ENCODE measurements at regions not wholly inside any gene's neighbourhood (a gene's known extent, or its start where the extent isn't known, plus 50 kb on each side); places are given as distances from the start of the nearest gene placed in this dataset.
A peak's percentile ranks its signal among the peaks of the same experiment; 100 is the strongest.

- H3K27me3 Mint-ChIP-seq (ENCODE audit: low read depth, unreplicated experiment), result no peaks in the 10 kb centered on the region
- Histone ChIP-seq H3K36me3 (ENCODE audit: insufficient read depth, low read length) (no peaks in the 10 kb centered on the region), H3K4me2 (ENCODE audit: low read length) (no peak overlapping the region), H2AFZ (ENCODE audit: low read depth, low read length) (no peak overlapping the region), H3K79me2 (ENCODE audit: insufficient read depth, low read length) (no peaks in the 10 kb centered on the region), H3K27ac (ENCODE audit: low read depth, low read length) (no peak overlapping the region), H3K9ac (ENCODE audit: low read length) (no peak overlapping the region), H3K27me3 (ENCODE audit: insufficient read depth, low read length) (no peaks in the 10 kb centered on the region), H3K4me3 (ENCODE audit: insufficient read depth, low read depth, low read length) (no peak overlapping the region), H4K20me1 (ENCODE audit: insufficient read depth, low read length) (no peaks in the 10 kb centered on the region), H3K9me3 (ENCODE audit: insufficient read depth, low read depth, low read length) (no peaks in the 10 kb centered on the region), H3K4me1 (ENCODE audit: insufficient read depth, low read length) (peaks cover 11% of the 10 kb centered on the region)
- H3K4me1 Mint-ChIP-seq (ENCODE audit: low read depth, unreplicated experiment), result peaks cover 21% of the 10 kb centered on the region
- peak; percentile 38 for DNase-seq (ENCODE audit: low read depth)
- H3K9me3 Mint-ChIP-seq (ENCODE audit: unreplicated experiment), result peaks cover 2% of the 10 kb centered on the region
- no peak overlapping the region for H3K4me3 Mint-ChIP-seq (ENCODE audit: unreplicated experiment)
- peak overlapping the region; percentile 24 for H3K27ac Mint-ChIP-seq (ENCODE audit: unreplicated experiment)
- H3K36me3 Mint-ChIP-seq (ENCODE audit: low read depth, unreplicated experiment), result no peaks in the 10 kb centered on the region
- no peak for FAIRE-seq
- no peak for TF ChIP-seq CTCF (IDR thresholded peaks at IDR 0.05; ENCODE audit: insufficient read depth, low read depth, low read length)
- TF ChIP-seq EZH2 (IDR thresholded peaks at IDR 0.05; ENCODE audit: insufficient read depth, low read length), result no peak
These were observed 284.5 kb upstream of the NUDT12 start for GRCh38 chr5:103847060-103847459.

GRCh38 chr5:103842936-103843335, 280.3 kb upstream of the NUDT12 start:
- no peak for FAIRE-seq
- Mint-ChIP-seq H3K36me3 (ENCODE audit: low read depth, unreplicated experiment) (no peaks in the 10 kb centered on the region), H3K4me3 (ENCODE audit: unreplicated experiment) (no peak overlapping the region), H3K27ac (ENCODE audit: unreplicated experiment) (no peak overlapping the region), H3K27me3 (ENCODE audit: low read depth, unreplicated experiment) (no peaks in the 10 kb centered on the region), H3K4me1 (ENCODE audit: low read depth, unreplicated experiment) (peaks cover 8% of the 10 kb centered on the region), H3K9me3 (ENCODE audit: unreplicated experiment) (peaks cover 2% of the 10 kb centered on the region)
- H3K9me3 ChIP-seq (ENCODE audit: insufficient read depth, low read depth, low read length), result no peaks in the 10 kb centered on the region
- H3K4me3 ChIP-seq (ENCODE audit: insufficient read depth, low read depth, low read length), result no peak overlapping the region
- H2AFZ ChIP-seq (ENCODE audit: low read depth, low read length), result no peak overlapping the region
- no peaks in the 10 kb centered on the region for H3K4me1 ChIP-seq (ENCODE audit: insufficient read depth, low read length)
- H4K20me1 ChIP-seq (ENCODE audit: insufficient read depth, low read length), result no peaks in the 10 kb centered on the region
- no peak overlapping the region for H3K4me2 ChIP-seq (ENCODE audit: low read length)
- DNase-seq (ENCODE audit: low read depth), result no peak
- H3K36me3 ChIP-seq (ENCODE audit: insufficient read depth, low read length), result no peaks in the 10 kb centered on the region
- TF ChIP-seq EZH2 (IDR thresholded peaks at IDR 0.05; ENCODE audit: insufficient read depth, low read length), result no peak
- H3K27ac ChIP-seq (ENCODE audit: low read depth, low read length), result no peak overlapping the region
- H3K27me3 ChIP-seq (ENCODE audit: insufficient read depth, low read length), result no peaks in the 10 kb centered on the region
- H3K79me2 ChIP-seq (ENCODE audit: insufficient read depth, low read length), result no peaks in the 10 kb centered on the region
- no peak overlapping the region for H3K9ac ChIP-seq (ENCODE audit: low read length)

GRCh38 chr5:103840600-103840999, 278.0 kb upstream of the NUDT12 start:
- peak; percentile 40 for DNase-seq (ENCODE audit: low read depth)

More at GRCh38 chr5:103840600-103840999, 278.0 kb upstream of the NUDT12 start:
- Histone ChIP-seq H3K79me2 (ENCODE audit: insufficient read depth, low read length) (no peaks in the 10 kb centered on the region), H3K4me2 (ENCODE audit: low read length) (no peak overlapping the region), H3K4me1 (ENCODE audit: insufficient read depth, low read length) (no peaks in the 10 kb centered on the region), H4K20me1 (ENCODE audit: insufficient read depth, low read length) (no peaks in the 10 kb centered on the region), H3K27me3 (ENCODE audit: insufficient read depth, low read length) (no peaks in the 10 kb centered on the region), H3K27ac (ENCODE audit: low read depth, low read length) (no peak overlapping the region), H3K9ac (ENCODE audit: low read length) (no peak overlapping the region), H3K4me3 (ENCODE audit: insufficient read depth, low read depth, low read length) (no peak overlapping the region), H3K9me3 (ENCODE audit: insufficient read depth, low read depth, low read length) (no peaks in the 10 kb centered on the region), H3K36me3 (ENCODE audit: insufficient read depth, low read length) (no peaks in the 10 kb centered on the region), H2AFZ (ENCODE audit: low read depth, low read length) (no peak overlapping the region)
- Mint-ChIP-seq H3K36me3 (ENCODE audit: low read depth, unreplicated experiment) (peaks cover 2% of the 10 kb centered on the region), H3K9me3 (ENCODE audit: unreplicated experiment) (peaks cover 2% of the 10 kb centered on the region), H3K4me1 (ENCODE audit: low read depth, unreplicated experiment) (peaks cover 3% of the 10 kb centered on the region), H3K27ac (ENCODE audit: unreplicated experiment) (no peak overlapping the region), H3K27me3 (ENCODE audit: low read depth, unreplicated experiment) (no peaks in the 10 kb centered on the region), H3K4me3 (ENCODE audit: unreplicated experiment) (no peak overlapping the region)
- no peak for TF ChIP-seq CTCF (IDR thresholded peaks at IDR 0.05; ENCODE audit: insufficient read depth, low read depth, low read length)
- FAIRE-seq, result no peak

All from astrocyte (in vitro differentiated cells and primary cell).